PC-3 (cell line): ENCODE measurements at regions not wholly inside any gene's neighbourhood (a gene's known extent, or its start where the extent isn't known, plus 50 kb on each side); places are given as distances from the start of the nearest gene placed in this dataset.

Experiments
- EZH2 ChIP-seq: fragments of 300-600 bp; sonication (generic); IDR thresholded peaks from one replicate; pipeline ENCODE4 v1.6.1; 2017; ENCODE audit warnings: antibody characterized with exemption, mild to moderate bottlenecking, low read length; ENCODE audit not compliant: unreplicated experiment
- EZH2phosphoT487 ChIP-seq: fragments of 300-600 bp; sonication (generic); IDR thresholded peaks from 2 replicates; pipeline ENCODE4 v1.6.1; 2018; ENCODE audit warnings: mild to moderate bottlenecking, antibody characterized with exemption, low read length, borderline replicate concordance
- TF ChIP-seq, protein P1 (sequence below): fragments of 300-600 bp; sonication (generic); conservative IDR thresholded peaks from 2 replicates; pipeline ENCODE4 v1.5.1; 2017; ENCODE audit warnings: antibody characterized with exemption, low read depth, mild to moderate bottlenecking, low read length

- TF ChIP-seq, protein P1, sequence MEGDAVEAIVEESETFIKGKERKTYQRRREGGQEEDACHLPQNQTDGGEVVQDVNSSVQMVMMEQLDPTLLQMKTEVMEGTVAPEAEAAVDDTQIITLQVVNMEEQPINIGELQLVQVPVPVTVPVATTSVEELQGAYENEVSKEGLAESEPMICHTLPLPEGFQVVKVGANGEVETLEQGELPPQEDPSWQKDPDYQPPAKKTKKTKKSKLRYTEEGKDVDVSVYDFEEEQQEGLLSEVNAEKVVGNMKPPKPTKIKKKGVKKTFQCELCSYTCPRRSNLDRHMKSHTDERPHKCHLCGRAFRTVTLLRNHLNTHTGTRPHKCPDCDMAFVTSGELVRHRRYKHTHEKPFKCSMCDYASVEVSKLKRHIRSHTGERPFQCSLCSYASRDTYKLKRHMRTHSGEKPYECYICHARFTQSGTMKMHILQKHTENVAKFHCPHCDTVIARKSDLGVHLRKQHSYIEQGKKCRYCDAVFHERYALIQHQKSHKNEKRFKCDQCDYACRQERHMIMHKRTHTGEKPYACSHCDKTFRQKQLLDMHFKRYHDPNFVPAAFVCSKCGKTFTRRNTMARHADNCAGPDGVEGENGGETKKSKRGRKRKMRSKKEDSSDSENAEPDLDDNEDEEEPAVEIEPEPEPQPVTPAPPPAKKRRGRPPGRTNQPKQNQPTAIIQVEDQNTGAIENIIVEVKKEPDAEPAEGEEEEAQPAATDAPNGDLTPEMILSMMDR: no peak
- no peak for TF ChIP-seq EZH2
- no peak for TF ChIP-seq EZH2phosphoT487
Measured at GRCh38 chr10:30141423-30141822, 82.0 kb upstream of the JCAD start.
